LNCAP (cell line): ENCODE measurements at regions not wholly inside any gene's neighbourhood (a gene's known extent, or its start where the extent isn't known, plus 50 kb on each side); places are given as distances from the start of the nearest gene placed in this dataset.

Experiments used
- CTCF ChIP-seq: fragments of 450-650 bp; IDR thresholded peaks from 2 replicates; pipeline ENCODE4 v1.5.1; 2017; ENCODE audit warnings: mild to moderate bottlenecking

- TF ChIP-seq CTCF = no peak
These were observed 103.4 kb downstream of the IL20RB start for GRCh38 chr3:137061186-137061585.

- TF ChIP-seq CTCF = no peak
These were observed 104.5 kb downstream of the IL20RB start for GRCh38 chr3:137062250-137062649.

GRCh38 chr3:137065381-137065780 lies 107.6 kb downstream of the IL20RB start:
- no peak for TF ChIP-seq CTCF

- no peak for TF ChIP-seq CTCF
These were observed 108.3 kb downstream of the IL20RB start for GRCh38 chr3:137066092-137066491.

GRCh38 chr3:137071104-137071503 lies 113.3 kb downstream of the IL20RB start:
- TF ChIP-seq CTCF = no peak

GRCh38 chr3:137075020-137075419 lies 117.2 kb downstream of the IL20RB start:
- no peak for TF ChIP-seq CTCF

GRCh38 chr3:137078040-137078439 lies 120.3 kb downstream of the IL20RB start:
- TF ChIP-seq CTCF = no peak

- no peak for TF ChIP-seq CTCF
These were observed 121.8 kb downstream of the IL20RB start for GRCh38 chr3:137079571-137079970.
